Right kidney (tissue), 1 donor: ENCODE measurements at regions not wholly inside any gene's neighbourhood (a gene's known extent, or its start where the extent isn't known, plus 50 kb on each side); places are given as distances from the start of the nearest gene placed in this dataset.

ENCODE experiments used
- DNase-seq: peaks from one replicate; pipeline ENCODE4 v3.0.0-alpha.2; 2016

DNA sequence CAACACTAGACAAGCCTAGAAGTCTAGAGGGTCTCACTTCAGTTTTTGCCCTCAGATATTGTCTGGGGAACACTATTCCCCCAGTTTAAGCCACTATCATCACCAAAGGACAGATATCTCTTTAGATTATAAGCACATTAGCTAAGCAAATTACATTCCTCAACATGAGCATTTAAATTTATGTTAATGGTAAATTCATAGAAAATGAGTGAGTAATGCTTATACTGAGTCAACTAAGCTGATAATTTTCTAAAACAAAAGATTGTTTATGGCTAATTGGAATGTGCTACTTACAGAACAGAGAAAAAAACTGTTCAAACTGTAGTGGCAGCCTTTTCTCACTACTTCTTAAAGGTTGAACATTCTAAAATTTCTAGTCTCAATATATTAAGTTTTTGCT is 290.2 kb downstream of the SLITRK1 start:
- no peak for DNase-seq

DNA sequence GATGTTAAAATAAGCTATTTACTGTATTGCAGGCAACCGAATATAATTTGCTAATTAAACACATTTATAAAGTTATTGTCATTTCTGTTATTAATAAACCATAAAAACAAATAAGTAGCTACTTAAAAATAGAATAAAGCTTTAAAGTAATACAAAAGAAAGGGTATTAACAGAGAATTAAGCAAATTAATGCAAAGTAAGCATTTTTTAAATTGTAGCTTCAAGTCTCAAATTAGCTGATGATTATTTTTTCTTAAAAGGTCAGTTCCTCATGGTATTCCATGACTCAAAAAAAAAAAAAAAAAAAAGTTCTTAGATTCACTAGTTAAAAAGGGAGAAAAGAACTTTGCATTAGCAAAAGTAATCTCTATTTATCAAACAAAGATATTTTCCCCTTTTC is 292.5 kb downstream of the SLITRK1 start:
- no peak for DNase-seq

DNA sequence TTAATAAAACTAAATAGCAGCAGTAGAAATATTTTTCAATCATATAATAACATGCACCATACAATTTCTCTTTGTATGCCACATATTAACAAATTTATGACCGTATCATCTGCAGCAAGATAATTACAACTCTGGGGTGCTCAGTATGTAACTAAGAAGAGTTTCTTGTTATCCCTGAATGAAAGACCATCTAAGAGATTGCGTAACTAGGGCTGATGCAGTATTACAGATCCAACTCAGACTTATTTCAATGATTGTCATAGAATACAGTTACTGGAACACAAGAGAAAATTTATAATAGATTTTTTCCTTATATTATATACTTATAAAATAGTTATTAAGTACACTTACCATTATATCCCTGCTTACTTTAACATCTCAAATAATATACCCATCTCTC is 305.1 kb downstream of the SLITRK1 start:
- DNase-seq: no peak

DNA sequence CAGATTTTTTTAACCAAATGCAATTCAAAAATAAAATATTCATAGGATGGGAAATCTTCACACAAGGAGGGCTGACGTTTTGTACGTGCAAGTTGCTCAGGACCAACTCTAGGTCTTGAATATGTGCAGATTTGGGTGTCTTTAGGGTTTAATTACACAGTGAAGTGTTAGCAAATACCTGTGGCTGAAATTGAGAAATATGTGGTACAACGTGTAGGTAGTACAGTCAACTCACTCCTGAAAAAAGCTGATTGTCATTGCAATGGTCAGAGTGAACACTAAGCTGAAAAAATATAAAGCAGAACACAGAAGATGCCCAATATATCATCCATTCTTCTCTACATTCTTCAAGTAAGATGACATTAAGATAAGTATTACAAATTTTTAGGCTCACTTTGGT is 314.3 kb downstream of the SLITRK1 start:
- no peak for DNase-seq

DNA sequence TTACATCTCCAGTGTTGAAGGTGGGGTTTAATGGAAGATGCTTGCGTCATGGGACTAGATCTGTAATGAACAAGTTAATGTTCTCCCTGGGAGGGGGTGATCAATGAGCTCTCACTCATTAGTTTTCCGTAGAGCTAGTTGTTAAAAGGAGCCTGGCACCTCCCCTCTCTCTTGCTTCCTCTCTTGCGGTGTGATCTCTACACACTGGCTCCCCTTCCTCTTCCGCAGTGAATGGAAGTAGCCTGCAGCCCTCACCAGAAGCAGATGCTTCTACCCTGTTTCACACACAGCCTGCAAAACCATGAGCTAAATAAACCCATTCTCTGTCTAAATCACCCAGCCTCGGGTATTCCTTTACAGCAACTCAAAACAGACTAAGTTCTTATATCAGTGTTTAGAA is 318.8 kb downstream of the SLITRK1 start:
- DNase-seq: no peak

DNA sequence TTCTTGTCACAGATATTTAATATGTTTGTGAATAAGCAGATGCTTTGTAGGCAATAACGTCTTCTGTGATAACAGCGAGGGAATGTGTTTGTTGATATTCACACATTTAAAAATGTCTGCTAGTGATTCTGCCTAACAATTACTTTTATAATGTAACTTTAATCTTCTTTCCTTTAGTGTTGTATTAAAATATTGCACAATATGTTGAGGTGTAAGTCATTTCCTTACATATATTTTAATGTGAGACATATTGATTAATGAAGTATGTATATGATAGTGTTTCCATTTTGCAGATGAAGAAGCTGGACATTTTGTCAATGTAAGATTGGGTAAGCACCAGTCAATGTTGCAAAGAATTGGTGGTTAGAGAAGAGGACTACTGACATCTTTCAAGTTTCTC is 324.4 kb downstream of the SLITRK1 start:
- DNase-seq: no peak

DNA sequence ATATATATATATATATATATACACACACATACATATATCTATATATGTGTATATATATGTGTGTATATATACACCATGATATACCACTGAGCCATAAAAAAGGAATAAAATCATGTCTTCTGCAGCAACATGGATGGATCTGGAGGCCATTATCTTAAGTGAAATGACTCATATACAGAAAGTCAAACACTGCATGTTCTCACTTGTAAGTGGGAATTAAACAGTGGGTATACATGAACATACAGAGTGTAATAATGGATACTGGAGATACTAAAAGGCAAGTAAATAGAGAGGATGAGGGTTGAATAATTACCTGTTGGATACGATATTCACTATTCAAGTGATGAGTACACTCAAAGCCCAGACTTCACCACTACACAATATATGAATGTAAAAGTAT is 332.6 kb downstream of the SLITRK1 start:
- DNase-seq: no peak

DNA sequence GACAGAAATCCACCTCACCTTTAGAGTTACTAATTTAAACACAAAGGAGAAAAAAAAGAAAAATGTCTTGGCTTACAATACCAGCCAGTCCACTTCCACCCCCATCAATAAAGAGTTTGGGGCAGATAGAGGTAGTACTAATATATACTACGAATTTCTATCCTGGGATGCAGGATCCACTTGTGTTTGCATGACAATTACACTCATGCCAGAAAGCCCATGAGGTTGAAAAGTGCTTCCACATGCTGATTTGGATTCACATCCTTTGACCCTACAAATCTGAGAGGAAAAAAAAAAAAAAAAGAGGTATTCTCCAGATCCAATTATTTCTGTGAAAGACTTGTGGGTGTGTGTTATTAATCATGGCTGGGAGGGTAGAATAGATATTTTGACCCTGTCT is 335.2 kb downstream of the SLITRK1 start:
- DNase-seq: no peak

DNA sequence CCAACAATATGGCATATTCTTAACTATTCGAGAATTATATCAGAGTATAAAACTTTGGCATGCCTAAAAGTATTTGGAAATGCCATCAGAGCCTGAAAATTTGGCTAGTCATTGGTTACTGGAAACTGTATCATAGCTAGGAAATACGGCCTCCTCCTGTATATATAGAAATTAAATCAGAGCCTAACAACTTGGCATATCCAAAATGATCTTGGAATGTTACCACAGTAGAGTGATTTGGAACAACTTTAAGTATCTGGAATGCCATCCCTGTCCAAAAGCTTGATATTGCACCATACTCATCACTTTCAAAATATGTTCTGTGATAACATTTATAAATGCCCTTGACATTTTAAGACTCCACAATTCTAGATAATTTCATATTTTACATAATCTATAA is 335.8 kb downstream of the SLITRK1 start:
- DNase-seq: no peak

DNA sequence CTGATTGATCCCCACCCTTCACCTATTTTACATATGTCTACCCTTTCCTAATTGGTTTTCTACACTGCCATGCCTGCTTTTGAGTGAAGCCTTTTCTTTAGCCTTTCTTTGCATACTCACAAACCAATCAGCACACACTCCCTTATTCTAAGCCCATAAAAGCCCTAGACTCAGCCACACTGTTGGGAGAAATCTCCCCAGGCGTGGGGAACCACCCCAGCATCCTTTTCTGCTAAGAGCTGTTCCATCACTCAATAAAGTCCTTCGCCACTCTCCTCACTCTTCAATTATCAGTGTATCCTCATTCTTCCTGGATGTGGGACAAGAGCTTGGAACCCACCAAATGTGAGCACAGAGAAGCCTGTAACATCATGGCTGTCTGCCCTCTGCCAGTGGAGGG is 343.6 kb downstream of the SLITRK1 start:
- no peak for DNase-seq

DNA sequence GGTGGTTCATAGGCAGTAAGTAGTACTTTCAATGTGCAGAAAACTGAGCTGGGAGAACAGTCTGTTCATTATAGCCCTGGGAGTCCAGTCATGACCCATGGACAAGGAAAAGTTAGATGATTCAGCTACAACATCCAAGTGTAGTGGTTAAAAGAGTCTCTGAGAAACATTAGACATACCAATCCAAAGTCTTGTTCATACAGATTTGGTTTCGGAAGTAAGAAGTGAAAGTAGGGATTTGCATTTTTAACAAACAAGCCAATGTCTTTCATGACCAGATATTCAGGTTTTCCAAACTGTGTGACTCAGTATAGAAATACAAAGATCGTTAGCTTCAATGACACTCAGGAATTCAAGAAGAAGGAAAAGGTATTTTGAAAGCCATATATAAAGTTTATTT is 345.3 kb downstream of the SLITRK1 start:
- no peak for DNase-seq

DNA sequence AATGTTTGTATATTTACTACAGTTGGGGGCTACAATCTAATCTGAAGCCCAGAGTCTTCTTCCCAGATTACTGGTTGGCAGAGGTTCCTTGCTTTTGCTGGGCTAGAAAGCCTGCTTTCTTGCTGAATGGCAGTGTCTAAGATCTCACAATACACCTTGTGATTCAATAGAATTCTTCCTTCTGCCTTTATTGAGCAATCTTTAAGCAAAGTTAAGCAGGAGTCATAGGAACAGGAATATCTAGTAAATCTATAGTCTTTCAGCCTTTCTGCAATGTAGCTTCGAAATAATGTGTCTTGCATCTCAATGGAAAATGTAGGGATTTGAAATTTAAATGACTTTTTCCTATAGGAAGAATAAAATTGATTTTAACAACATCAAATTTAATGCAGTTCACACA is 346.1 kb downstream of the SLITRK1 start:
- DNase-seq: no peak

DNA sequence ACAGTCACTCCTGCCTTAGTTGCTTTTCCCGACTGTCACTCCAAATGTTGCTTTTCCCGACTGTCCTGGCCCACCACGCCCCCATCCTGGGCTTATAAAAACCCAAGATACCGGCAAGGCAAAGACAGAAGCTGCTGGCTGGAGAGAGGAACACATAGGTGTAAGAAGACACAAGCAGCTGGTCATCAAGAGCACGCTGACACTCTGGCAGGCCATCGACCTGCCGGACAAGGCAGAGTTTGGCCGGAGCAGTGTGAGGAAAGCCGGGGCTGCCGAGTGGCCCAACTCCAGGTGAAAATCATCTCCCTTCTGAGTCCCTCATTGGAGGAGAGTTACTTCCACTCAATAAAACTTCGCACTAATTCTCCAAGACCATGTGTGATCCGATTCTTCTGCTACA is 349.5 kb downstream of the SLITRK1 start:
- no peak for DNase-seq

DNA sequence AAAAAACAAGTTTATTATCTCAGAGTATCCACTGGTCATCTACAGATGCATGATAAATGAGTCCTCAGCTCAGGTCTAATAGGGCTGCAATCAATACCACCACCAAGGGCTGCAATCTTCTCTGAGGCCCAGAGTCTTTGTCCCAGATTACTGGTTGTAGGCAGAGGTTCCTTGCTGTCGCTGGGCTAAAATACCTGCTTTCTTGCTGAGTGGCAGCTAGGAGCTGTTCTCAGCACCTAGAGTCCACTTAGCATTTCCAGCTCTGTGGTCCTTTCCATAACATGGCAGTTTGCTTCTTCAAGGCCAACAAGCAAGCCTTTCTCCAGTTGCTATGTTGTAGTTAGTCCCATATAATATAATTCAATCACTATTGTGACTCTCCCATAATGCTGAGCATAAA is 351.3 kb downstream of the SLITRK1 start:
- DNase-seq: no peak

DNA sequence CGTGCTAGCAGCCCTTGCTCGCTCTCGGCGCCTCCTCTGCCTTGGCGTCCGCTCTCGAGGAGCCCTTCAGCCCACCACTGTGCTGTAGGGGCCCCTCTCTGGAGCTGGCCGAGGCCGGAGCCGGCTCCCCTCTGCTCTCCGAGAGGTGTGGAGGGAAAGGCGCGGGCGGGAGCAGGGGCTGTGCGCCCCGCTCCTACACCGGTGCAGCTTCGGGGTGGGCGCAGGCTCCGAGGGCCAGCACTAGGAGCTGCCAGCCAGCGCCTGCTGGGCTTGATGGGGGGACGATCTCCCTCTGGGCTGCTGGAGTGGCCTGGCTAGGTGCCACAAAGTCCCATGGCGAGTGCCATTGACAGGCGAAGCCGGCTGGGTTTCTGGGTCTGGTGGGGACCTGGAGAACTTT is 365.5 kb downstream of the SLITRK1 start:
- DNase-seq: no peak

DNA sequence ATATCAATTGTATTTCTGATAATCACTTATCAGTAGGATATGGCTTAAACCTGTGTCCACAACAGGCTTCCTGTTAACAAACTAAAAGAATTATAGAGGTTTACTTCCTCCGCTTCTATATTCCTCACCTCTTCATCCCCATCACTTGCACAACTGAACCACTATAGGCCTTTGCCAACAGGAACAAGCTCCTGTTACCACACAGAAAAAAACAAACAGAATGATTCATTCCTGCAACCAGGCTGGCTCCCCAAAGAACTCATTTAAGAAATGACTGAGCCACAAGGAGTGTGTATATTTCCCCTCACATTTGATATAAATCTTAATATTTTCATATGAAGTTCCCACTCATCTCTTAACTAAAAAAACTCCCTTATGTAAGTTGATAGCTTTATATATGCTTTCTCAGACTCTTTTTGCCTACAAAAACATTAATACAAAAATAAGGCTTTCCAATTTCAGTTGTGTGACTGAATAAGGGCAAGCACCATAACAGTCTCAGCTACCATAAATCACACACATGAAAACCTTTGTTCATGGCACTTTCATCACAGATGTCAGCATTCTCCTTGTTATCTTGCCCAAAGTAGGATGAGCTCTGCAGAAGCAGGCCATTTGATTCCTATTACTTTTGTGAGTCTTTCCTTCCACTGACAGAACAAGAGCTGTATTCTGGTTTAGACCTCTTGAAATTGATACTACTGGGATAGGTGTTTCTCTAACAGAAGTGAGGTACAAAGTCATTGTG is 366.8 kb downstream of the SLITRK1 start:
- no peak for DNase-seq

DNA sequence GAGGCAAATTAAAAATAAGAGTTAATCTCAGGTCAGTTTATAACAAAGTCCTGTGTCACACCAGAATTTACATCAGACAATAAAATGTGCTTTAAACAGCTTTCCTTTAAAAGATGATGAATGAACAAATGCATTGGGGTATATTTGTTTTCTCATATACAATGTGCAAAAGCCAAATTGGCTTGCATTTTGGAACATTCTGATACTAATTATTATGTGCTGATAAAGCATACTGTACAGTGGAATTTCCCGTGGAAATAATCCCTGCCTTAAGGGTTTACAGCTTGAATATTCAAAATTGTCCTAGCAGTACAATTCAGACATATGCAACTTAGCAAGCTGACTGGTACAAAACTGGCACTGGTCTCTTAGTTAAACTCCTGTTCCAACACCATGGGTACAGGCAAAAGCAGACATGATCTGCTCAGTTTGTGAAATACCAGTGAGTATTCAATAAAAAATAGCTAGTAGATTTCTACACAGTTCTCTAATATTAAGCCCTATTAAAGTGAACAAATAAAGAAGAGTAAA is 373.4 kb downstream of the SLITRK1 start:
- no peak for DNase-seq

DNA sequence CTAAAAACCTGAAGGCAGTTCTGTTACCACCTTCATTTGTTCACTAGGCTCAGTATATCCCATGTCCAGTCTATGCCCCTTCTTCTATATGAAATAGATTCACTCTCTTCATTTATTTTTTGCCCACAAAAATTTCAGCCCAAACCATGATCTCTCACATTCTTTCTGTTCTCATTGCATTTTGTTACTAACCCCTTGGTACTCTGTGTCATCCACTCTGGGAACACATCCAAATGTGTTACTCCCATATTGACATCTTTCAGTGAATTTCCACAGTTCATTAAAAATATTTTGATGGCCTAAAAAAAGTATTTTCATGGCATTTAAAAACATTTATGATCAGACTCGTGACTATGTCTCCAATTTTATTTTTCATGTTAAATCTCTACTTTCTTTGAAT is 378.9 kb downstream of the SLITRK1 start:
- no peak for DNase-seq

DNA sequence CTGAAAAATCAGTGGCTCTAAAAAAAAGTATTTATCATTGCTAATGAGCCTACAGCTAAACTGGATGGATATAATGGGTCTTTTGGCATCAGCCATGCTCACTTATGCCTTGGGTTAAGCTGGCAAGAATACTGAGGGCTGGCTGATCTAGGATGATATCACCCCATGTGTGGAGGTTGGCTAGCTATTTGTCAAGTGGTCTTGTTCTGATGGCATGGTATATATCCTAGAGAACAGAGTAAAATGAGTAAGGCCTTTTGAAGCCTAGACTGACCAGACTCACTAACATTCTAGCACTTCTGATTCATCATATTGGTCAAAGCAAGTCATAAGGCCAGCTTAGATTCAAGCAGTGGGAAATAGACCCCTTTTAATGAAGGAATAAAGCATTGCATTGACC is 383.0 kb downstream of the SLITRK1 start:
- no peak for DNase-seq

DNA sequence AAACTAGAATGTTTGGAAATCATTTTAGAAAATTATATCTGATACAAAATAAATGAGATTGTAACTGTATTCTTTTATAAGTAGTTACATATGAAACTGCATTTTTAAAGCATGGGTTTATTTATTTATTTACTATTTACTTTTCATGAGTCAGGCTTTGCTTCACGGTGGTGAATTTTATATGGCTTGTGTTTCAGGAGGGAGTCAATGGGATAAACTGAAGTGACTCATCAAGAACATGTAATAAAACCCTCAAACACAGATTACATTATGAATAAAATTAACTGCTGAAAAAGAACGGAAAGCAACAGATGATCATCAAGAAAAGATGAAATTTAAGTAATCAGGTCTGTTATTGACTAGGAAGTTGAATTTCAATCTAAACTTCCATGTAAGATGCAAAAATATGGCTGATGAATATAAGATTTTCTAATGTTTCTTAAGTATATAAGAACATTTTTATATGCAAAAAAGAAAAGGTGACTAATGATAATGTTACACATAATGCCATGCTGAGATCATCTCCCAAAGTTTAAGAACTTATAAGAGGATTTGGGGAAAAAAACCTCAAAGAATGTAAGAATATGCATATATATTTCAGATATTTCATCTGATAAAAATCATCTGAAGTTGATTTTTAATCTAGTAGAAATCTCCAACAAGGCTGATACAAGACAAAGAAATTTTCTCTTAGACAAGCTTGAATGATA is 383.6 kb downstream of the SLITRK1 start:
- DNase-seq: no peak

DNA sequence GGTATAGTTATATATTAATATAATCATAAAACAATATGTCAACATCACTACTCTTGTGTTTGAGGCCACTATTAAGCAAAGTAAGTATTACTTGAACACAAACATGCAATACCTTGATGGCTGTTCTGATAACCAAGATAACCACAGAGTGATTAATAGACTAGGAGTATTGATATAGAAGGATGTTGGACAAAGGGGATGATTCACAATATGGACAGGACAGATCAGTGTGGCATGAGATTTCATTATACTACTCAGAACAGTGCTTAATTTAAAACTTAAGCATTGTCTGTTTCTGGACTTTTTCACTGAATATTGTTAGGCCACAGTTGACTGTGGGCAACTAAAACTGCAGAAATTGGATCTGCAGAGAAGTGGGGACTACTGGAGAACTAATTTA is 384.2 kb downstream of the SLITRK1 start:
- no peak for DNase-seq

DNA sequence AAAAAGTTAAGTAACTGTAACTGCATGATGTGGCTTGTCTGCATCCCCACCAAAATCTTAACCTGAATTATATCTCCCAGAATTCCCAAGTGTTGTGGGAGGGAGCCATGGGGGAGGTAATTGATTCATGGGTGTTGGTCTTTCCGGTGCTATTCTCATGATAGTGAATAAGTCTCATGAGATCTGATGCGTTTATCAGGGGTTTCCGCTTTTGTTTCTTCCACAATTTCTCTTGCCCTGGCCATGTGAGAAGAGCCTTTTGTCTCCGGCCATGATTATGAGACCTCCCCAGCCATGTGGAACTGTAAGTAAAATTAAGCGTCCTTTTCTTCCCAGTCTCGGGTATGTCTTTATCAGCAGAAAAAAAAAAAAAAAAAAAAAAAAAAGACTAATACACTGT is 385.8 kb downstream of the SLITRK1 start:
- no peak for DNase-seq

DNA sequence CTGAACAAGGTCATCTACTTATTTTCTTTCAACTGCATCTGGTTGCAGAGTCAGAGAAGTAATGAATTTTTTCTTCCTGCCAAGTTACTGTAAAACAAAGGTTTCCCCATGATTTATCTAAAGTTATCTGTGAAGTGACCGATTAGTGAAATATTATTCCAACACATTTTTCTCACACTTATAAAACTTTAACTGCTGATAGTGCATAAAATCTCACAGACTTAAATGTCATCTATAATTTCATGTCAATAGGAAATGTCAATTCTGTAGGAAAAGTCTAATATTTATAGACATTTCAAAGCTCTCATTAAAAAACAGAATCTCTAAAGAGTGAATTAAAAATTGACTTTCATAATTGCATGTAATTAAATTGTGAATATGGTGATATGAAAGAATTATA is 397.2 kb downstream of the SLITRK1 start:
- DNase-seq: no peak

DNA sequence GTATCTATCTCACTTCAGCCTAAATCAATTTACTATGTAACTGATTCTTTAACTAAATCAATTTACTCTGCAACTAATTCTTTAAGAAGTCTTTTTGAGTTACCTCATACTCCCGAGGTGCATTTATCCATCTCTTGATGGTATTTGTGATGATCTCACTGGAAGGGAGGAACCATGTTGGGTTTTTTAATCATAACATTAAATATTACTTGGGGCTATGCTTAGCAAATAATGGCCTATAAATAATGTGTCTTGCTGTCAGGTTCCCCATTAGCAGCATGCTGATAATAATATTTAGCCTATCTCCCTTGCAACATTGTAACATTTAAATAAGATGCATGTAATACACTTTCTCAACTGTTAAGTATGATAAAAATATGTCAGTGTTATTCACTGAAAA is 411.3 kb downstream of the SLITRK1 start:
- DNase-seq: no peak
